GM12878 (cell line): ENCODE measurements at regions not wholly inside any gene's neighbourhood (a gene's known extent, or its start where the extent isn't known, plus 50 kb on each side); places are given as distances from the start of the nearest gene placed in this dataset.

Experiments used
- ATAC-seq: fragments of 200-7000 bp; cut with Tn5 transposase; 3 replicates; pipeline ENCODE4 v1.9.1; 2020; ENCODE audit warnings: mild to moderate bottlenecking, moderate library complexity
- BruUV-seq: library from RNA; stranded (reverse); fragments of 400-500 nt; replicated peaks from 2 replicates; lab custom pipeline; 2021; lab: Mats Ljungman, UMichigan
- CTCF ChIA-PET: fragments of 300-600 bp; sonication (Branson Sonifier 250); formaldehyde crosslinking; extraction: SDS; loops from one replicate; lab custom pipeline; 2021; ENCODE audit warnings: inconsistent platforms; lab: Yijun Ruan, JAX
- POLR2A ChIA-PET: fragments of 350-600 bp; formaldehyde crosslinking; extraction: SDS; loops from one replicate; lab custom pipeline; 2021; ENCODE audit warnings: inconsistent platforms; lab: Charles Lee
- RAD21 ChIA-PET: fragments of 300-600 bp; sonication (Branson Sonifier 250); formaldehyde crosslinking; loops from one replicate; lab custom pipeline; 2023; ENCODE audit warnings: antibody characterized with exemption; ENCODE audit not compliant: unreplicated experiment; lab: Charles Lee
- SMC1A ChIA-PET: fragments of 300-600 bp; sonication (Branson Sonifier 250); formaldehyde crosslinking; loops from one replicate; lab custom pipeline; 2023; ENCODE audit not compliant: unreplicated experiment, uncharacterized antibody; lab: Charles Lee
- DNase-seq: peaks from one replicate; pipeline ENCODE4 v3.0.0-alpha.2; 2011; ENCODE audit warnings: low read depth, low spot score
- FAIRE-seq: peaks from 3 replicates; lab custom pipeline; 2011; peaks lifted over from hg19 to GRCh38; lab: Jason Lieb, UNC
- H2AFZ ChIP-seq: 2 replicates; pipeline ENCODE4 v1.6.0; 2011; ENCODE audit warnings: low read depth, low read length, control low read depth; ENCODE audit not compliant: control insufficient read depth
- H3K27ac ChIP-seq: 2 replicates; pipeline ENCODE4 v1.5.1; 2011; ENCODE audit warnings: control low read depth; ENCODE audit not compliant: control insufficient read depth, insufficient read depth
- H3K27me3 ChIP-seq, 2 experiments: replicated peaks in 1 of 2; 2 replicates each; pipeline versions ENCODE4 v1.6.0 to v1.6.1; 2011; ENCODE audit warnings: low read length in 1 of 2; ENCODE audit not compliant: control insufficient read depth in 2 of 2, insufficient read depth in 2 of 2
- H3K36me3 ChIP-seq, 2 experiments: 2 replicates each; pipeline ENCODE4 v1.5.1; 2011; ENCODE audit warnings: low read length in 1 of 2; ENCODE audit not compliant: control insufficient read depth in 2 of 2, insufficient read depth in 2 of 2
- H3K4me1 ChIP-seq: 2 replicates; pipeline ENCODE4 v1.6.1; 2011; ENCODE audit warnings: mild to moderate bottlenecking, low read length, moderate library complexity, mixed read lengths; ENCODE audit not compliant: control insufficient read depth, insufficient read depth
- H3K4me2 ChIP-seq: 2 replicates; pipeline ENCODE4 v1.6.0; 2011; ENCODE audit warnings: control low read depth; ENCODE audit not compliant: control insufficient read depth, insufficient read depth
- H3K4me3 ChIP-seq: fragments of 200-600 bp; sonication (generic); 2 replicates; pipeline ENCODE4 v1.5.1; 2016
- H3K79me2 ChIP-seq: 2 replicates; pipeline ENCODE4 v1.6.0; 2011; ENCODE audit warnings: low read length; ENCODE audit not compliant: control insufficient read depth, insufficient read depth
- H3K9ac ChIP-seq: 2 replicates; pipeline ENCODE4 v1.8.0; 2011; ENCODE audit warnings: low read length, control low read depth, mixed read lengths; ENCODE audit not compliant: control insufficient read depth, insufficient read depth
- H3K9me3 ChIP-seq: replicated peaks from 3 replicates; pipeline ENCODE4 v1.5.1; 2011; ENCODE audit warnings: mild to moderate bottlenecking, low read length; ENCODE audit not compliant: control insufficient read depth, insufficient read depth
- H4K20me1 ChIP-seq: 2 replicates; pipeline ENCODE4 v1.6.0; 2011; ENCODE audit not compliant: control insufficient read depth, insufficient read depth
- BCL3 ChIP-seq: IDR thresholded peaks from 2 replicates; pipeline ENCODE4 v1.6.1; 2011; ENCODE audit warnings: borderline replicate concordance, low read depth, mild to moderate bottlenecking, moderate library complexity, low read length; ENCODE audit not compliant: insufficient read depth, poor library complexity, severe bottlenecking
- NBN ChIP-seq: fragments of 450-650 bp; IDR thresholded peaks from 2 replicates; pipeline ENCODE4 v1.6.1; 2016
- RELA ChIP-seq: fragments of 450-650 bp; IDR thresholded peaks from 2 replicates; pipeline ENCODE4 v1.8.0; 2014; ENCODE audit warnings: borderline replicate concordance; ENCODE audit not compliant: partially characterized antibody
- RFX5 ChIP-seq: IDR thresholded peaks from 2 replicates; pipeline ENCODE4 v1.6.1; 2011; ENCODE audit warnings: low read depth, low read length, improper control_type of control experiment
- SPI1 ChIP-seq: IDR thresholded peaks from 2 replicates; pipeline ENCODE4 v1.6.1; 2011; ENCODE audit warnings: low read depth, mild to moderate bottlenecking, low read length, moderate library complexity, borderline replicate concordance; ENCODE audit not compliant: insufficient read depth
- WGBS: methylation state at CpG from one replicate; pipeline ENCODE4 v1.1.6; 2016; ENCODE audit warnings: low lambda C conversion rate; ENCODE audit not compliant: insufficient replicate concordance, insufficient coverage; ENCODE audit errors: missing lambda C conversion rate; 5-methylcytosine and 5-hydroxymethylcytosine counted together
- in situ Hi-C: fragments of 300-500 bp; cut with MboI; formaldehyde crosslinking; loops from 9 replicates; pipeline ENCODE4 v1.14.3; 2018; ENCODE audit warnings: mixed read lengths
- intact Hi-C: fragments of 100-400 bp; cut with micrococcal nuclease; formaldehyde crosslinking; loops from one replicate; pipeline ENCODE4 v1.14.2; 2022; ENCODE audit not compliant: unreplicated experiment

DNA sequence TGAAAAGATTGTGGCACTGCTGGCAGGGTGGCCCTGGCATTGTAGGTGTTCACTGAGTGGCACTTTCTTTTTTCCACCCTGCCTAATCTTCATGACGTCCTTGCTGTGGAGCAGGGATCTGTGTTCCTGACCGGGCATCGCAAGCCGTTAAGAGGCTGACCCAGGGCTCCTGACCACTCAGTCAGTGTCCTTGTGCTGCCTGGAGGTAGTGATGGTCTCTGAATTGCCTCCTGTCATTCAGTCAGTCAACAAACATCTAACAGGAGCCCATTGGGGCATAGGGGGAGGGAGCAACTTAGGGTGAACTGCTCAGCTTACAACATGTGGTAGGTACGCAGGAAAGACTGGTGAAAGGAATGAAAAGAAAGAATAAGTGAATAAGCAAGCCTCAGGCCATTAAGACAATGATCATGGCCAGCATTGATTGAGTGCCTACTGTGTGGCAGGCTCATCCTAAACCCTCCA is 152.0 kb downstream of the CEBPB start:
- WGBS: 93% methylated on average over 5 of the region's 5 CpGs
- intact Hi-C loops: no loop called here

GRCh38 chr20:50343125-50343489 is 152.5 kb downstream of the CEBPB start:
- WGBS: 65% methylated on average over 10 of the region's 10 CpGs
- ChIA-PET SMC1A (no interaction called here), POLR2A (no interaction called here), CTCF (no interaction called here), RAD21 (no interaction called here)
- Histone ChIP-seq H3K27me3 (no peaks in the 10 kb centered on the region), H3K4me3 (no peak overlapping the region), H3K27ac (no peak overlapping the region), H3K4me2 (no peak overlapping the region), H2AFZ (no peak overlapping the region), H3K79me2 (no peaks in the 10 kb centered on the region), H4K20me1 (no peaks in the 10 kb centered on the region), H3K9me3 (no peaks in the 10 kb centered on the region), H3K4me1 (peaks cover 61% of the 10 kb centered on the region), H3K36me3 (no peaks in the 10 kb centered on the region), H3K9ac (no peak overlapping the region)
- TF ChIP-seq BCL3 (no peak), RFX5 (no peak), NBN (no peak)
- DNase-seq: no peak
- intact Hi-C loops: no loop called here
- no peak for ATAC-seq
- in situ Hi-C loops: no loop called here
- FAIRE-seq: no peak
- no TSS peak for BruUV-seq

More for the DNA sequence above, 152.0 kb downstream of the CEBPB start:
- POLR2A ChIA-PET: no interaction called here
- TF ChIP-seq SPI1: no peak
- no peak for TF ChIP-seq RELA
- H3K9ac ChIP-seq: no peak overlapping the region
- no peak for ATAC-seq
- H2AFZ ChIP-seq: no peak overlapping the region
- BruUV-seq: no TSS peak
- H3K4me3 ChIP-seq: no peak overlapping the region
- SMC1A ChIA-PET: no interaction called here
- RAD21 ChIA-PET: no interaction called here
- no peaks in the 10 kb centered on the region for H4K20me1 ChIP-seq
- no peak for FAIRE-seq
- no peak overlapping the region for H3K27ac ChIP-seq
- no peaks in the 10 kb centered on the region for H3K36me3 ChIP-seq
- H3K4me1 ChIP-seq: peaks cover 66% of the 10 kb centered on the region
- H3K4me2 ChIP-seq: no peak overlapping the region
- in situ Hi-C loops: no loop called here
- H3K79me2 ChIP-seq: no peaks in the 10 kb centered on the region
- H3K9me3 ChIP-seq: no peaks in the 10 kb centered on the region
- H3K27me3 ChIP-seq: no peaks in the 10 kb centered on the region
- DNase-seq: no peak
- CTCF ChIA-PET: no interaction called here
